Endothelial cell of umbilical vein (primary cell): ENCODE measurements at regions not wholly inside any gene's neighbourhood (a gene's known extent, or its start where the extent isn't known, plus 50 kb on each side); places are given as distances from the start of the nearest gene placed in this dataset.

ENCODE experiments used
- EZH2 ChIP-seq: IDR thresholded peaks from 2 replicates; pipeline ENCODE4 v1.6.1; 2012; ENCODE audit warnings: borderline replicate concordance, low read depth, mild to moderate bottlenecking, moderate library complexity, low read length, inconsistent platforms; ENCODE audit not compliant: severe bottlenecking
- POLR2AphosphoS5 ChIP-seq: IDR thresholded peaks from 2 replicates; pipeline ENCODE4 v1.6.1; 2012; ENCODE audit warnings: low read depth, mild to moderate bottlenecking, control low read depth, low read length, moderate library complexity; ENCODE audit not compliant: insufficient read depth

DNA sequence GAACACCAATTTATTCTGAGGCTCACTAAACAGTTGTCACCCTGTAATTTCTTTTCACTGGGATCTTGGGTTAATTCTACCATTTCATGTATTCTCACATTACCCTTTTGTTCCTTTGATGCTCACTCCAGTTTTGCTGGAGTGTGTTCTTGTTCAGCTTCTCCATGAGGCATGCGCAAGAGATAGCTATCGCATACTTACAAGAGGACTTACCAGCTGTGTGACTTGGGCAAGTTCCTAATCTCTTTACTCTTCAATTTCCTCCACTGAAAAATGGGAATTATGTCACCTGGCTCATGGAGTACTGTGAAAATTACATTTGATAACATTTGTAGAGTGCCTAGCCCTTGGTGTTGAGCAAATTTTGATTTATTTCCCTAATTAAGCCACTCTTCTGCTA lies 56.5 kb upstream of the JDP2 start:
- TF ChIP-seq EZH2 (no peak), POLR2AphosphoS5 (no peak)
